ENCODE measurements at regions not wholly inside any gene's neighbourhood (a gene's known extent, or its start where the extent isn't known, plus 50 kb on each side); places are given as distances from the start of the nearest gene placed in this dataset.
A peak's percentile ranks its signal among the peaks of the same experiment; 100 is the strongest.

GRCh38 chr19:30704771-30705330 lies 332.7 kb downstream of the ZNF536 start:
- no peak for DNase-seq (ENCODE audit: low spot score)

- no peak for DNase-seq (ENCODE audit: low spot score)
These were observed 331.5 kb downstream of the ZNF536 start for GRCh38 chr19:30703645-30704044.

GRCh38 chr19:30701178-30701577 lies 329.0 kb downstream of the ZNF536 start:
- no peak for DNase-seq (ENCODE audit: low spot score)

- DNase-seq (ENCODE audit: low spot score): no peak
These were observed 327.7 kb downstream of the ZNF536 start for GRCh38 chr19:30699871-30700280.

- no peak for DNase-seq (ENCODE audit: low spot score)
These were observed 324.3 kb downstream of the ZNF536 start for GRCh38 chr19:30696514-30696913.

GRCh38 chr19:30695171-30695875 lies 323.1 kb downstream of the ZNF536 start:
- no peak for DNase-seq (ENCODE audit: low spot score)

- no peak for DNase-seq (ENCODE audit: low spot score)
These were observed 322.1 kb downstream of the ZNF536 start for GRCh38 chr19:30694156-30694755.

GRCh38 chr19:30692879-30693503 lies 320.8 kb downstream of the ZNF536 start:
- no peak for DNase-seq (ENCODE audit: low spot score)

- peak; percentile 63 for DNase-seq (ENCODE audit: low spot score)
These were observed 320.1 kb downstream of the ZNF536 start for GRCh38 chr19:30692181-30692811.

- no peak for DNase-seq (ENCODE audit: low spot score)
These were observed 319.6 kb downstream of the ZNF536 start for GRCh38 chr19:30691819-30692166.

GRCh38 chr19:30690935-30691818 lies 319.0 kb downstream of the ZNF536 start:
- no peak for DNase-seq (ENCODE audit: low spot score)

- DNase-seq (ENCODE audit: low spot score): no peak
These were observed 318.3 kb downstream of the ZNF536 start for GRCh38 chr19:30690525-30690924.

GRCh38 chr19:30689474-30689873 lies 317.3 kb downstream of the ZNF536 start:
- no peak for DNase-seq (ENCODE audit: low spot score)

GRCh38 chr19:30688696-30689095 lies 316.5 kb downstream of the ZNF536 start:
- DNase-seq (ENCODE audit: low spot score): no peak

GRCh38 chr19:30686826-30687566 lies 314.8 kb downstream of the ZNF536 start:
- no peak for DNase-seq (ENCODE audit: low spot score)

- DNase-seq (ENCODE audit: low spot score): peak; percentile 22
These were observed 314.1 kb downstream of the ZNF536 start for GRCh38 chr19:30686176-30686820.

GRCh38 chr19:30685426-30686000 lies 313.3 kb downstream of the ZNF536 start:
- DNase-seq (ENCODE audit: low spot score): no peak

- no peak for DNase-seq (ENCODE audit: low spot score)
These were observed 312.4 kb downstream of the ZNF536 start for GRCh38 chr19:30684613-30685012.

- peak; percentile 85 for DNase-seq (ENCODE audit: low spot score)
These were observed 310.9 kb downstream of the ZNF536 start for GRCh38 chr19:30682999-30683536.
